Activated CD8-positive, alpha-beta memory T cell treated with anti-CD3 and anti-CD28 coated beads, Interleukin-2, amount 10 ng/mL, durations not matched to agents 7 days and 5 days (primary cell): ENCODE measurements at regions not wholly inside any gene's neighbourhood (a gene's known extent, or its start where the extent isn't known, plus 50 kb on each side); places are given as distances from the start of the nearest gene placed in this dataset.

ENCODE experiments used
- ATAC-seq: fragments of 150-1000 bp; cut with Tn5 transposase; one replicate; pipeline ENCODE4 v1.10.0; 2021; ENCODE audit warnings: moderate library complexity
- CTCF ChIA-PET: fragments of 350-600 bp; sonication (Branson Sonifier 250); formaldehyde crosslinking; loops from one replicate; lab custom pipeline; 2021; ENCODE audit warnings: antibody characterized with exemption; lab: Charles Lee
- DNase-seq: peaks from one replicate; pipeline ENCODE4 v3.0.0-alpha.2; 2020
- H3K27ac Mint-ChIP-seq: one replicate; pipeline ENCODE4 v1.8.0; 2021; ENCODE audit warnings: mild to moderate bottlenecking, mixed read lengths
- H3K27me3 Mint-ChIP-seq: one replicate; pipeline ENCODE4 v1.8.0; 2021; ENCODE audit warnings: mixed read lengths
- H3K36me3 Mint-ChIP-seq: one replicate; pipeline ENCODE4 v1.8.0; 2021; ENCODE audit warnings: mild to moderate bottlenecking, mixed read lengths
- H3K4me1 Mint-ChIP-seq: one replicate; pipeline ENCODE4 v1.8.0; 2021; ENCODE audit warnings: mixed read lengths
- H3K4me3 Mint-ChIP-seq: one replicate; pipeline ENCODE4 v1.8.0; 2021; ENCODE audit warnings: mild to moderate bottlenecking, moderate library complexity, mixed read lengths
- H3K9me3 Mint-ChIP-seq: one replicate; pipeline ENCODE4 v1.8.0; 2022; ENCODE audit warnings: low read depth, mixed read lengths
- microRNA-seq: library from miRNA; unstranded; fragments of <30 nt; microRNA quantifications from one replicate; pipeline ENCODE4 v1.2.0, GENCODE V29; 2022

GRCh38 chr3:44173263-44173662, 68.4 kb upstream of the TOPAZ1 start:
- CTCF ChIA-PET: no interaction called here
- Mint-ChIP-seq H3K9me3 (no peaks in the 10 kb centered on the region), H3K4me1 (no peaks in the 10 kb centered on the region), H3K27me3 (peaks cover 23% of the 10 kb centered on the region), H3K4me3 (no peak overlapping the region), H3K36me3 (no peaks in the 10 kb centered on the region), H3K27ac (no peak overlapping the region)
- DNase-seq: no peak
- ATAC-seq: no peak

GRCh38 chr3:44175070-44175469, 66.6 kb upstream of the TOPAZ1 start:
- H3K4me1 Mint-ChIP-seq: no peaks in the 10 kb centered on the region
- ATAC-seq (no peak), DNase-seq (no peak)
- H3K36me3 Mint-ChIP-seq: no peaks in the 10 kb centered on the region
- CTCF ChIA-PET: no interaction called here
- H3K27me3 Mint-ChIP-seq: peaks cover 22% of the 10 kb centered on the region
- H3K4me3 Mint-ChIP-seq: no peak overlapping the region
- H3K9me3 Mint-ChIP-seq: no peaks in the 10 kb centered on the region
- H3K27ac Mint-ChIP-seq: no peak overlapping the region

- H3K27me3 Mint-ChIP-seq: peaks cover 18% of the 10 kb centered on the region
- ATAC-seq (no peak), DNase-seq (no peak)
- no peaks in the 10 kb centered on the region for H3K9me3 Mint-ChIP-seq
- H3K36me3 Mint-ChIP-seq: no peaks in the 10 kb centered on the region
- no peaks in the 10 kb centered on the region for H3K4me1 Mint-ChIP-seq
- CTCF ChIA-PET: no interaction called here
- H3K4me3 Mint-ChIP-seq: no peak overlapping the region
- no peak overlapping the region for H3K27ac Mint-ChIP-seq
Measured at GRCh38 chr3:44179246-44179645, 62.4 kb upstream of the TOPAZ1 start.

GRCh38 chr3:44184319-44184953, 57.2 kb upstream of the TOPAZ1 start:
- ATAC-seq (no peak), DNase-seq (no peak)
- CTCF ChIA-PET: interaction anchor here (1.3 kb wide), 1 partner anchor 13 kb away, joined by 4 read pairs; no protein-coding TSS in a partner anchor
- Mint-ChIP-seq H3K9me3 (no peaks in the 10 kb centered on the region), H3K4me1 (no peaks in the 10 kb centered on the region), H3K4me3 (no peak overlapping the region), H3K27me3 (peaks cover 20% of the 10 kb centered on the region), H3K36me3 (no peaks in the 10 kb centered on the region), H3K27ac (no peak overlapping the region)

GRCh38 chr3:44185396-44185915, 56.2 kb upstream of the TOPAZ1 start:
- Mint-ChIP-seq H3K9me3 (no peaks in the 10 kb centered on the region), H3K4me1 (no peaks in the 10 kb centered on the region), H3K27ac (no peak overlapping the region), H3K36me3 (no peaks in the 10 kb centered on the region), H3K4me3 (no peak overlapping the region), H3K27me3 (peaks cover 20% of the 10 kb centered on the region)
- CTCF ChIA-PET: no interaction called here
- DNase-seq (no peak), ATAC-seq (no peak)

- CTCF ChIA-PET: interaction anchor here (1.8 kb wide), 1 partner anchor 12 kb away, joined by 7 read pairs; no protein-coding TSS in a partner anchor
- no peak for ATAC-seq
- DNase-seq: no peak
- H3K27ac Mint-ChIP-seq: no peak overlapping the region
- peaks cover 20% of the 10 kb centered on the region for H3K27me3 Mint-ChIP-seq
- no peaks in the 10 kb centered on the region for H3K4me1 Mint-ChIP-seq
- no peaks in the 10 kb centered on the region for H3K36me3 Mint-ChIP-seq
- H3K4me3 Mint-ChIP-seq: no peak overlapping the region
- H3K9me3 Mint-ChIP-seq: no peaks in the 10 kb centered on the region
Measured at GRCh38 chr3:44186111-44186672, 55.5 kb upstream of the TOPAZ1 start.

- H3K27ac Mint-ChIP-seq: no peak overlapping the region
- CTCF ChIA-PET: interaction anchor here (1.8 kb wide), 1 partner anchor 11 kb away, joined by 7 read pairs; no protein-coding TSS in a partner anchor
Measured at GRCh38 chr3:44186712-44187111, 55.0 kb upstream of the TOPAZ1 start.

More at GRCh38 chr3:44186712-44187111, 55.0 kb upstream of the TOPAZ1 start:
- Mint-ChIP-seq H3K9me3 (no peaks in the 10 kb centered on the region), H3K27me3 (peaks cover 22% of the 10 kb centered on the region), H3K36me3 (no peaks in the 10 kb centered on the region), H3K4me3 (no peak overlapping the region), H3K4me1 (no peaks in the 10 kb centered on the region)
- DNase-seq: no peak
- no peak for ATAC-seq

Small RNAs in the stretch of these regions (microRNA-seq; reads per million reads assigned to microRNA genes)
- gene MIR138-1: 4.7 reads per million, percentile 11 among the genes with 10 or more reads in this experiment
